ENCODE measurements at regions not wholly inside any gene's neighbourhood (a gene's known extent, or its start where the extent isn't known, plus 50 kb on each side); places are given as distances from the start of the nearest gene placed in this dataset.

- no peak overlapping the region for H3K9ac ChIP-seq (replicated peaks in 1 of 4; ENCODE audit: extremely low read depth in 1 of 4, low read depth in 3 of 4, low read length in 3 of 4)
- no peak overlapping the region for H2AFZ ChIP-seq (ENCODE audit: low read length)
- H3K23me2 ChIP-seq (ENCODE audit: low read depth, low read length): no peaks in the 10 kb centered on the region; the same call in 1 of the 2 replicates
- ChIA-PET CTCF (ENCODE audit: partially characterized antibody) (interaction anchor here (0.7 to 2.0 kb wide), 3 partner anchors 17 to 803 kb away, joined by 3 to 5 read pairs (median 3); no protein-coding TSS in a partner anchor), POLR2A (ENCODE audit: partially characterized antibody) (no interaction called here)
- no peak overlapping the region for H3K23ac ChIP-seq (ENCODE audit: insufficient read length)
- H3K4me1 ChIP-seq (replicated peaks in 1 of 4; ENCODE audit: control insufficient read depth in 3 of 4, insufficient read depth in 4 of 4, low read length in 3 of 4): no peaks in the 10 kb centered on the region
- FAIRE-seq (no peak), DNase-seq (ENCODE audit: low read depth in 1 of 2, low spot score in 2 of 2) (no peak)
- no peak overlapping the region for H3K4me3 ChIP-seq (ENCODE audit: extremely low read depth in 1 of 4, insufficient read depth in 2 of 4, low read depth in 3 of 4, low read length in 4 of 4)
- WGBS, 2 experiments (ENCODE audit: extremely low coverage in 1 of 2, insufficient coverage in 1 of 2, insufficient read length in 1 of 2, insufficient replicate concordance in 2 of 2, low coverage in 1 of 2, low lambda C conversion rate in 2 of 2, missing lambda C conversion rate in 1 of 2): 89% methylated on average over 4 of the region's 4 CpGs; no CpG with 5 or more reads in 1 of the 2 experiments
- H3K79me2 ChIP-seq (ENCODE audit: control insufficient read depth in 1 of 2, insufficient read depth in 2 of 2, low read length in 2 of 2): no peaks in the 10 kb centered on the region
- no peak overlapping the region for H2BK12ac ChIP-seq (ENCODE audit: low read depth, low read length)
- no peaks in the 10 kb centered on the region for H3K79me1 ChIP-seq (ENCODE audit: low read depth, low read length)
- H3K56ac ChIP-seq (replicated peaks; ENCODE audit: insufficient read length, low read depth, low read length): no peak overlapping the region
- no peak overlapping the region for H4K91ac ChIP-seq (replicated peaks; ENCODE audit: insufficient read length, low read length)
- H2BK15ac ChIP-seq (ENCODE audit: low read length): no peak overlapping the region
- H3K4ac ChIP-seq (replicated peaks; ENCODE audit: insufficient read length, low read depth, low read length): no peak overlapping the region
- no peak overlapping the region for H3K18ac ChIP-seq (ENCODE audit: extremely low read depth, low read length)
- no peak overlapping the region for H2AK5ac ChIP-seq (ENCODE audit: low read depth, low read length)
- no peak overlapping the region for H3K4me2 ChIP-seq (ENCODE audit: insufficient read depth in 1 of 2, low read depth in 2 of 2, low read length in 2 of 2)
- no peak overlapping the region for H3K14ac ChIP-seq (ENCODE audit: insufficient read length)
- H3K36me3 ChIP-seq (ENCODE audit: control insufficient read depth in 2 of 4, insufficient read depth in 4 of 4, low read length in 3 of 4): no peaks in the 10 kb centered on the region
- H2BK5ac ChIP-seq (ENCODE audit: low read depth, low read length): no peak overlapping the region
- H4K8ac ChIP-seq (ENCODE audit: extremely low read depth, insufficient read depth, low read length): no peak overlapping the region
- H2BK20ac ChIP-seq (ENCODE audit: low read length): no peak overlapping the region
- no peak for TF ChIP-seq CHD1 (IDR thresholded peaks at IDR 0.05; ENCODE audit: low read depth, low read length)
- no peak for TF ChIP-seq E2F6 (IDR thresholded peaks at IDR 0.05)
- TF ChIP-seq KDM1A (IDR thresholded peaks at IDR 0.05; ENCODE audit: borderline replicate concordance, low read length): no peak
- no peak for TF ChIP-seq PHF8 (conservative IDR thresholded peaks at IDR 0.05; ENCODE audit: low read depth, low read length)
- no peak for TF ChIP-seq TAF1 (IDR thresholded peaks at IDR 0.05; ENCODE audit: low read depth, low read length)
- no peak for TF ChIP-seq SAP30 (IDR thresholded peaks at IDR 0.05; ENCODE audit: insufficient read depth, insufficient replicate concordance, low read length)
- no peak for TF ChIP-seq POLR2A (IDR thresholded peaks at IDR 0.05; ENCODE audit: control extremely low read depth in 1 of 2, low read depth in 2 of 2, low read length in 2 of 2)
- no peak for TF ChIP-seq ATF2 (IDR thresholded peaks at IDR 0.05; ENCODE audit: low read length)
- TF ChIP-seq EP300 (IDR thresholded peaks at IDR 0.05; ENCODE audit: borderline replicate concordance in 1 of 2, low read depth in 2 of 2, low read length in 2 of 2): no peak
- no peak for TF ChIP-seq EGR1 (IDR thresholded peaks at IDR 0.05; ENCODE audit: borderline replicate concordance, low read depth, low read length)
- no peak for TF ChIP-seq BACH1 (IDR thresholded peaks at IDR 0.05; ENCODE audit: low read length)
- H3K27me3 ChIP-seq (replicated peaks in 1 of 4; ENCODE audit: control insufficient read depth in 3 of 4, extremely low read depth in 1 of 4, insufficient read depth in 3 of 4, low read length in 3 of 4): no peaks in the 10 kb centered on the region
- H3K27ac ChIP-seq (ENCODE audit: low read depth, low read length): no peak overlapping the region
- no peaks in the 10 kb centered on the region for H3K9me3 ChIP-seq (ENCODE audit: insufficient read depth in 2 of 2, low read depth in 1 of 2, low read length in 1 of 2)
- H4K20me1 ChIP-seq (replicated peaks in 1 of 2; ENCODE audit: control insufficient read depth in 1 of 2, insufficient read depth in 2 of 2, low read length in 2 of 2): no peaks in the 10 kb centered on the region
- no peak overlapping the region for H2BK120ac ChIP-seq (replicated peaks; ENCODE audit: low read depth, low read length)
- H4K5ac ChIP-seq (ENCODE audit: insufficient read length, low read depth, low read length): no peak overlapping the region
These were observed 996.4 kb upstream of the AUTS2 start for GRCh38 chr7:68601826-68602225.

Data from H1 (cell line).